DMS153 treated with DMSO at 0.1 percent for 48 hours (cell line): ENCODE measurements at regions not wholly inside any gene's neighbourhood (a gene's known extent, or its start where the extent isn't known, plus 50 kb on each side); places are given as distances from the start of the nearest gene placed in this dataset.

Source experiments
- DNase-seq: peaks from one replicate; lab custom pipeline; 2025; ENCODE audit not compliant: unreplicated experiment; lab: John Stamatoyannopoulos, UW

- DNase-seq = no peak
These were observed 328.4 kb downstream of the MAF start for GRCh38 chr16:79272141-79272577.

DNA sequence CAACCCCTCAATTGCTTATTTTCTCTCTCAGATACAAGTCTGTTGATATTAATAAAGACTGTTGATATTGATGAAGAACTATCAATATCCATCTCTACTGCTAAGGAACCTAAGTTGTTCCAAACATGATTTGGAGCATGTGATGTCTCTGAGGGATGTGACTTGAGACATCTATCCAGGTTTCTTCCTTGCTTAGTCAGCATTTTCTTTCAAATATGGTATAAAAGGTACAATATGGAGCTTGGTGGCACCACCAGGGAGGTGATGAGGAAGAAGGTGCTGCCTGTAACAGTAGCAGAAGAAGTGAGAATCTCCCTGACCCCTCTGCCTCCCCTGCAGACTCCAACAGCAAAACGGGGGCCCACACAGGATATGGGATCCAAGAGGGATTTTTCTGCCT lies 329.0 kb downstream of the MAF start:
- DNase-seq = no peak

DNA sequence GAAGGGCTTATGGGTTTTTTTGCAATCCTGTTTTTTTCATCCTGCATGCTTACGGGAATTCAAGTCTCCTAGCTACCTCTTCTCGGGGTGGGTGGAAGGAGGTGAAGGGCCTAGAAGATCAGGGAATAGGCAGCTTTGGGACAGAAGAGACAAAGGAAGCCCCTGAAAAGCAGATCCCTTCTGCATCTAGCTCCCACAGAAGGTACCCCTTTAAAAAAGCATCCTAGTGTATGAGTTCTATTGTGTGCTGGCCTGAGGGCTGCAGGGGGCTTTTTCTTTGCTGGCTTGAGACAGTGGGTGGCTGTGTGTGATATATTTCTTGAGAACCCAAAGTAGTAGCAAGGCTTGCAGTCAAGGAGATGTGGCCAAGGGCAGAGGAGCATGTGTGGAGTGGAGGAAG lies 330.5 kb downstream of the MAF start:
- no peak for DNase-seq

GRCh38 chr16:79269211-79269863 lies 331.2 kb downstream of the MAF start:
- DNase-seq = no peak

DNA sequence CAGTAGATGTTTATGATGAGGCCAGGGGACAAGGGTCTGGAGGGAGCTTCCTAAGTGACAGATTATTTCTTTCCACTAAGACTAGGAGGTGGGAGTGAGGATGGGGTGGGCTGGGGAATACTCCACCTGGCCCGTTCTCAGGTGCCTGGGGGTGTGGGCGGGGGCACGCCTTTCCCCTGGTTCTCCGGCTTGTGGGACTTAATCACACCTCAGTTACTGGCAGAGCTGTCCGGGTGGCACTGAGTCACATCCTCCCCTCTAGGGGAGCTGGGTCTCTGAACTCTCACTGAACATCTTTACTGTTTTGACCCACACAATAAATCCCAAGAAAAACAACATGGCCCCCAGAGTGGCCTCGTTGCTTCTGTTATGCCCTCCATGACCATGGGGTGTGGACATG lies 332.8 kb downstream of the MAF start:
- no peak for DNase-seq

- no peak for DNase-seq
These were observed 333.4 kb downstream of the MAF start for GRCh38 chr16:79267146-79267545.

GRCh38 chr16:79265701-79266100 lies 334.8 kb downstream of the MAF start:
- no peak for DNase-seq

GRCh38 chr16:79265196-79265595 lies 335.3 kb downstream of the MAF start:
- no peak for DNase-seq

- no peak for DNase-seq
These were observed 336.1 kb downstream of the MAF start for GRCh38 chr16:79264237-79265109.

- DNase-seq = no peak
These were observed 337.1 kb downstream of the MAF start for GRCh38 chr16:79263425-79263824.
